B cell (primary cell): ENCODE measurements at regions not wholly inside any gene's neighbourhood (a gene's known extent, or its start where the extent isn't known, plus 50 kb on each side); places are given as distances from the start of the nearest gene placed in this dataset.

Experiments
- ATAC-seq: fragments of 200-7000 bp; cut with Tn5 transposase; one replicate; pipeline ENCODE4 v1.10.0; 2021; ENCODE audit warnings: low read depth, mild to moderate bottlenecking, moderate number of reproducible peaks, moderate library complexity
- CTCF ChIA-PET: fragments of 350-600 bp; sonication (Branson Sonifier 250); formaldehyde crosslinking; loops from one replicate; lab custom pipeline; 2021; ENCODE audit warnings: antibody characterized with exemption, inconsistent platforms; lab: Charles Lee
- POLR2A ChIA-PET: fragments of 350-600 bp; sonication (Branson Sonifier 250); formaldehyde crosslinking; loops from one replicate; lab custom pipeline; 2021; ENCODE audit warnings: antibody characterized with exemption; lab: Charles Lee
- DNase-seq: peaks from one replicate; pipeline ENCODE4 v3.0.0; 2013
- H2AFZ ChIP-seq: 2 replicates; pipeline ENCODE4 v1.6.1; 2012; ENCODE audit warnings: mild to moderate bottlenecking, low read depth, low read length; ENCODE audit not compliant: insufficient read depth, poor library complexity, severe bottlenecking
- H3K27ac ChIP-seq, 2 donors: 1 replicate in 1 of 2; 2 replicates in 1 of 2; pipeline ENCODE4 v1.5.1; 2012 to 2013; ENCODE audit warnings: low read length in 2 of 2, mild to moderate bottlenecking in 2 of 2, moderate library complexity in 1 of 2
- H3K27me3 ChIP-seq, 4 experiments: fragments of 200-600 bp in 1 of 4; sonication (generic) in 1 of 4; replicated peaks in 1 of 4; 1 replicate in 2 of 4; 2 replicates in 2 of 4; pipeline versions ENCODE4 v1.6.1 to v1.7.0; 2013 to 2016; ENCODE audit warnings: low read length in 3 of 4, mild to moderate bottlenecking in 2 of 4, mixed read lengths in 1 of 4, moderate library complexity in 1 of 4; ENCODE audit not compliant: insufficient read depth in 4 of 4, control insufficient read depth in 3 of 4; ENCODE audit errors: control extremely low read depth in 1 of 4
- H3K36me3 ChIP-seq, 2 experiments: replicated peaks in 1 of 2; 1 replicate in 1 of 2; 2 replicates in 1 of 2; pipeline versions ENCODE4 v1.6.1 to v1.7.1; 2013; ENCODE audit warnings: low read length in 1 of 2; ENCODE audit not compliant: insufficient read depth in 2 of 2, control insufficient read depth in 1 of 2; ENCODE audit errors: control extremely low read depth in 1 of 2, extremely low read depth in 1 of 2
- H3K4me1 ChIP-seq, 2 donors: fragments of 200-600 bp in 1 of 2; sonication (generic) in 1 of 2; 1 replicate in 1 of 2; 2 replicates in 1 of 2; pipeline versions ENCODE4 v1.5.1 to v1.6.1; 2013 to 2017; ENCODE audit warnings: low read length in 2 of 2; ENCODE audit not compliant: control insufficient read depth in 2 of 2, insufficient read depth in 2 of 2
- H3K4me2 ChIP-seq: replicated peaks from 2 replicates; pipeline ENCODE3; 2012; ENCODE audit warnings: mild to moderate bottlenecking, low read depth, low read length; ENCODE audit not compliant: poor library complexity, severe bottlenecking
- H3K4me3 ChIP-seq, 5 experiments: fragments of 200-600 bp in 1 of 5; sonication (generic) in 1 of 5; 1 replicate in 3 of 5; 2 replicates in 2 of 5; pipeline versions ENCODE4 v1.5.1 to v1.7.0; 2011 to 2016; ENCODE audit warnings: low read length in 4 of 5, mild to moderate bottlenecking in 4 of 5, low read depth in 2 of 5, control low read depth in 1 of 5, moderate library complexity in 1 of 5; ENCODE audit not compliant: insufficient read depth in 1 of 5; ENCODE audit errors: control extremely low read depth in 1 of 5, extremely low read depth in 1 of 5
- H3K79me2 ChIP-seq: fragments of 200-600 bp; sonication (generic); one replicate; pipeline ENCODE4 v1.6.0; 2016; ENCODE audit warnings: low read length; ENCODE audit not compliant: control insufficient read depth, insufficient read depth
- H3K9ac ChIP-seq: fragments of 200-600 bp; sonication (generic); 2 replicates; pipeline ENCODE4 v1.6.1; 2017; ENCODE audit warnings: mild to moderate bottlenecking, low read length, moderate library complexity
- H3K9me3 ChIP-seq, 3 donors: one replicate each; pipeline versions ENCODE4 v1.6.1 to v1.7.1; 2013; ENCODE audit warnings: low read length in 2 of 3; ENCODE audit not compliant: control insufficient read depth in 2 of 3, insufficient read depth in 1 of 3; ENCODE audit errors: control extremely low read depth in 1 of 3
- H4K20me1 ChIP-seq: 2 replicates; pipeline ENCODE4 v1.6.0; 2012; ENCODE audit warnings: mild to moderate bottlenecking, low read length; ENCODE audit not compliant: insufficient read depth, control insufficient read depth, poor library complexity, severe bottlenecking
- H3K27ac Mint-ChIP-seq: one replicate; pipeline ENCODE4 v1.8.0; 2021; ENCODE audit warnings: mixed read lengths
- H3K27me3 Mint-ChIP-seq: one replicate; pipeline ENCODE4 v1.8.0; 2021; ENCODE audit warnings: mixed read lengths
- H3K4me1 Mint-ChIP-seq: one replicate; pipeline ENCODE4 v1.8.0; 2021; ENCODE audit warnings: mixed read lengths
- H3K4me3 Mint-ChIP-seq: one replicate; pipeline ENCODE4 v1.8.0; 2021; ENCODE audit warnings: mixed read lengths
- H3K9me3 Mint-ChIP-seq: one replicate; pipeline ENCODE4 v1.8.0; 2022; ENCODE audit warnings: mixed read lengths; ENCODE audit not compliant: insufficient read depth
- EZH2 ChIP-seq: IDR thresholded peaks from 2 replicates; pipeline ENCODE4 v1.6.1; 2012; ENCODE audit warnings: borderline replicate concordance, low read depth, mild to moderate bottlenecking, moderate library complexity, low read length; ENCODE audit not compliant: insufficient read depth, poor library complexity, severe bottlenecking
- WGBS: methylation state at CpG from one replicate; pipeline ENCODE4 v1.1.5; 2013; ENCODE audit warnings: missing lambda C conversion rate; ENCODE audit not compliant: insufficient coverage; 5-methylcytosine and 5-hydroxymethylcytosine counted together
- intact Hi-C: fragments of 100-400 bp; cut with micrococcal nuclease; formaldehyde crosslinking; loops from one replicate; pipeline ENCODE4 v1.10.0; 2022
- TF ChIP-seq, protein P1 (sequence below): fragments of 200-600 bp; IDR thresholded peaks from one replicate; pipeline ENCODE4 v1.8.0; 2022; ENCODE audit warnings: antibody characterized with exemption, mild to moderate bottlenecking

DNA sequence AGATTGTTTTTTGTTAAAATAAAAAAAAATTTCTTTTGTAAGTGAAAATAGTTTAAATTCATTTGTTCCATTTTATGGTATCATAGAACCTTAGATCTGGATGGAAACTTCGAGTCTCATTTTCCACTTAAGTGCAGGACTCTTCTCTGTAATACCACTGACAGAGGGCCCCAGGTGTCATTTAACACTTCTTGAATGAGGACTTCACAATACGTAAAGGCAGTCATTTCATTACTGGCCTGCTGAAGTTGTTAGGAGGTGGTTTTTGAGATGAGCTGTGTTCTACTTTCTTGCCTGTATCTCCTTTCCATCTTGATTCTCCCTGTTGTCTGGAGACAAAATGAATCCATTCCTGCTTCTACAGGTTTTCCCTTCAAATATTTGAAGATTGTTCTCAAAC, 455.3 kb downstream of the DMRT2 start:
- Histone ChIP-seq H4K20me1 (no peaks in the 10 kb centered on the region), H3K27me3 (no peaks in the 10 kb centered on the region), H3K79me2 (no peaks in the 10 kb centered on the region), H3K9me3 (peaks cover 0 to 6% (median 0%) of the 10 kb centered on the region in 3 donors), H3K4me2 (no peak overlapping the region), H3K4me3 (no peak overlapping the region), H3K36me3 (no peaks in the 10 kb centered on the region), H2AFZ (no peak overlapping the region), H3K4me1 (no peaks in the 10 kb centered on the region), H3K9ac (no peak overlapping the region), H3K27ac (no peak overlapping the region)
- DNase-seq (no peak), ATAC-seq (no peak)
- Mint-ChIP-seq H3K27ac (no peak overlapping the region), H3K4me3 (no peak overlapping the region), H3K9me3 (peaks cover under 1% of the 10 kb centered on the region), H3K4me1 (no peaks in the 10 kb centered on the region), H3K27me3 (peaks cover 3% of the 10 kb centered on the region)
- TF ChIP-seq EZH2, result no peak
- TF ChIP-seq, protein P1, sequence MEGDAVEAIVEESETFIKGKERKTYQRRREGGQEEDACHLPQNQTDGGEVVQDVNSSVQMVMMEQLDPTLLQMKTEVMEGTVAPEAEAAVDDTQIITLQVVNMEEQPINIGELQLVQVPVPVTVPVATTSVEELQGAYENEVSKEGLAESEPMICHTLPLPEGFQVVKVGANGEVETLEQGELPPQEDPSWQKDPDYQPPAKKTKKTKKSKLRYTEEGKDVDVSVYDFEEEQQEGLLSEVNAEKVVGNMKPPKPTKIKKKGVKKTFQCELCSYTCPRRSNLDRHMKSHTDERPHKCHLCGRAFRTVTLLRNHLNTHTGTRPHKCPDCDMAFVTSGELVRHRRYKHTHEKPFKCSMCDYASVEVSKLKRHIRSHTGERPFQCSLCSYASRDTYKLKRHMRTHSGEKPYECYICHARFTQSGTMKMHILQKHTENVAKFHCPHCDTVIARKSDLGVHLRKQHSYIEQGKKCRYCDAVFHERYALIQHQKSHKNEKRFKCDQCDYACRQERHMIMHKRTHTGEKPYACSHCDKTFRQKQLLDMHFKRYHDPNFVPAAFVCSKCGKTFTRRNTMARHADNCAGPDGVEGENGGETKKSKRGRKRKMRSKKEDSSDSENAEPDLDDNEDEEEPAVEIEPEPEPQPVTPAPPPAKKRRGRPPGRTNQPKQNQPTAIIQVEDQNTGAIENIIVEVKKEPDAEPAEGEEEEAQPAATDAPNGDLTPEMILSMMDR, result no peak
- WGBS, result no CpG with 5 or more reads among the region's 2 CpGs
- ChIA-PET CTCF (no interaction called here), POLR2A (no interaction called here)
- intact Hi-C loops, result no loop called here

DNA sequence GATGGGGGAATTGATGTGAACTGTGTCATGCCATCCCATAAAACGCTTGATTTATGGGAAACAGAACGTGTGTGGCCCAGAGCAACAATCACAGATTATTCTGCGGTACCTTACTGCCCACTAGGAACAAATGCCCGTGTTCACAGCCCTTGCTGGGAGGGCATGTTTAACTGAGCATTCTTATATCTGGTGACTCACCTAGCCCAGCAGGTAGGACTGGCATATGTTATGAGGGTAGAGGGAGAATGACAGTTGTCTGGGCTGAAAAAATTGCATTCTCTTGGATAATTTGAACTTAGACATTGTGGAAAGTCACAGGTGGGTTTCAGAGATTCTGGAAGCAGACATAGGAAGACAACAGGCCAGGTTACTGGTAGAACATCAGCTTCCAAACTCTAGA, 460.6 kb downstream of the DMRT2 start:
- ChIA-PET POLR2A (no interaction called here), CTCF (no interaction called here)
- no peak for DNase-seq
- no peaks in the 10 kb centered on the region for H3K36me3 ChIP-seq
- no peaks in the 10 kb centered on the region for H4K20me1 ChIP-seq
- no peaks in the 10 kb centered on the region for H3K4me1 ChIP-seq
- H3K27me3 ChIP-seq, result no peaks in the 10 kb centered on the region
- H3K27ac ChIP-seq, result no peak overlapping the region
- TF ChIP-seq EZH2, result no peak
- TF ChIP-seq, protein P1, result no peak
- intact Hi-C loops, result no loop called here
- 83% methylated on average over 4 of the region's 4 CpGs for WGBS
- Mint-ChIP-seq H3K4me3 (no peak overlapping the region), H3K27me3 (peaks cover 10% of the 10 kb centered on the region), H3K9me3 (no peaks in the 10 kb centered on the region), H3K27ac (no peak overlapping the region), H3K4me1 (no peaks in the 10 kb centered on the region)
- no peak overlapping the region for H3K4me3 ChIP-seq
- no peaks in the 10 kb centered on the region for H3K79me2 ChIP-seq
- ATAC-seq, result no peak
- H3K4me2 ChIP-seq, result no peak overlapping the region
- H3K9me3 ChIP-seq, result no peaks in the 10 kb centered on the region
- H2AFZ ChIP-seq, result no peak overlapping the region
- no peak overlapping the region for H3K9ac ChIP-seq
